Islet precursor cell (in vitro differentiated cells): ENCODE measurements at regions not wholly inside any gene's neighbourhood (a gene's known extent, or its start where the extent isn't known, plus 50 kb on each side); places are given as distances from the start of the nearest gene placed in this dataset.
"Not testable (repeated sequence)": the region's sequence is repeated elsewhere in the genome, so short reads cannot be mapped to it uniquely, and the experiment has no call there.

ENCODE experiments used
- DNase-seq: peaks from one replicate; pipeline ENCODE4 v3.0.0-alpha.2; 2018

DNA sequence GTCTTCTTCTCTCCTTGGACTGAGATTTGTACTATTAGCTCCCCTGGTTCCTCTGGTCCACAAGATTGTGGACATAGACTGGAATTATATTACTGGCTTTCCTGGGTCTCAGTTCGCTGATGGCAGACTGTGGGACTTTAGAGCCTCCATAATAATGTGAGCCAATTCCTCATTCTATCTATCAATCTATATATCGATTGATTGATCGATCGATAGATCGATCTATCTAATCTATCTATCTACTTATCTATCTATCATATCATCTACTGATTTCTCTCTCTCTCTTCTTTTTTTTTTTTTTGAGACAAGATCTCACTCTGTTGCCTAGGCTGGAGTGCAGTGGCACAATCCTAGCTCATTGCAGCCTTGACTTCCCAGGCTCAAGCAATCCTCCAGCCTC, 51.5 kb upstream of the DDR1 start:
- DNase-seq: no peak

GRCh38 chr6:30830438-30830837, 53.9 kb upstream of the DDR1 start:
- DNase-seq: no peak

DNA sequence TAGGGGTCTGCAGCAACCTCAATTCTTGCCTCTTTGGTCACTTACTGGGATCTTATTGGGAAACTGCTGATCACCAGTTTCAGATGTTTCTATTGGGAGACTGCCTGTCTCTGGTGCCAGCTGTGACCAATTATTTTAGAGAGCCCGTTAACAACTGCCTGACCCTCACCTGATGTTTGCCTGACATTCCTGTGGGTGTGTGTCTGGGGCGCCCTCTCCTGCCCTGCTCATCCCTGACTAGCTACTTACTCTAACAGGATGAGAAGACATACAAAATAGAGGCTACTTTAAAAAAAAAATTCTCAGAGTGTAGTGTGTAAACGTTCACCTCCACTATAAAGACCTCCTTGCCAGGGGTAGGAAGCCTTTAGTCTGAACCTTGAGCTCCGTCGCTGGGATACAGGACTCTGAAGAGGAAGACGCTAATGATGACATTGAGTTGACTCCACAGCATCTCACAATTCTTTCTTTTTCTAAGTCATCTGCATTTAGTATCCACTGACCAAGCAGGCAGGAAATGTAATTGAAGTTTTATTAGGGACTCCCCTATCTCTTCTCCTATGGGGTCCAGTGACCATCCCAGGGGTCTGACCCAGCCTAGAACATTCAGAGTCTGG, 54.6 kb upstream of the DDR1 start:
- peak; percentile 72 for DNase-seq

GRCh38 chr6:30829033-30829432, 55.3 kb upstream of the DDR1 start:
- DNase-seq: no peak

- peak; percentile 88 for DNase-seq
Observed at GRCh38 chr6:30828027-30828962, 56.0 kb upstream of the DDR1 start.

DNA sequence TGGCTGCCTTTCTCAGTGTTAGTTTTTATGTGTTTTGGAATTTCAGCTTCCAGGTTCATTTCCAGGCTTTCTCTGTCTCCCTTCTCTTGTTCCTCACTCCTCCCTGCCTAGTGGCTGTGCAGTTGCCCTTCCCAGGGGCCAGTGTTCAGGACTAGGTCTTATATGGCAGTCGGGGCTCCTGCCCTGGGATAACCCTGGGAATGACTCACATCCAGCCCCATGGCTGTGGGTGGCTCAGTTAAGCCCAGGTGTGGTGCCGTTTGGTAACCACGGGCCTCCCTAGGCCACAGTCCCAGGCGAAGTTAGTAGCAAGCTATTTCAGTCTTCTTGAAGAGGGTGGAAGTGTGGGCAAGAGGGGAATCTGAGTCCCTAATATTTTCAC, 57.4 kb upstream of the DDR1 start:
- DNase-seq: peak; percentile 82

GRCh38 chr6:30824698-30825097, 59.6 kb upstream of the DDR1 start:
- no peak for DNase-seq

GRCh38 chr6:30823534-30823865, 60.8 kb upstream of the DDR1 start:
- DNase-seq: no peak

DNA sequence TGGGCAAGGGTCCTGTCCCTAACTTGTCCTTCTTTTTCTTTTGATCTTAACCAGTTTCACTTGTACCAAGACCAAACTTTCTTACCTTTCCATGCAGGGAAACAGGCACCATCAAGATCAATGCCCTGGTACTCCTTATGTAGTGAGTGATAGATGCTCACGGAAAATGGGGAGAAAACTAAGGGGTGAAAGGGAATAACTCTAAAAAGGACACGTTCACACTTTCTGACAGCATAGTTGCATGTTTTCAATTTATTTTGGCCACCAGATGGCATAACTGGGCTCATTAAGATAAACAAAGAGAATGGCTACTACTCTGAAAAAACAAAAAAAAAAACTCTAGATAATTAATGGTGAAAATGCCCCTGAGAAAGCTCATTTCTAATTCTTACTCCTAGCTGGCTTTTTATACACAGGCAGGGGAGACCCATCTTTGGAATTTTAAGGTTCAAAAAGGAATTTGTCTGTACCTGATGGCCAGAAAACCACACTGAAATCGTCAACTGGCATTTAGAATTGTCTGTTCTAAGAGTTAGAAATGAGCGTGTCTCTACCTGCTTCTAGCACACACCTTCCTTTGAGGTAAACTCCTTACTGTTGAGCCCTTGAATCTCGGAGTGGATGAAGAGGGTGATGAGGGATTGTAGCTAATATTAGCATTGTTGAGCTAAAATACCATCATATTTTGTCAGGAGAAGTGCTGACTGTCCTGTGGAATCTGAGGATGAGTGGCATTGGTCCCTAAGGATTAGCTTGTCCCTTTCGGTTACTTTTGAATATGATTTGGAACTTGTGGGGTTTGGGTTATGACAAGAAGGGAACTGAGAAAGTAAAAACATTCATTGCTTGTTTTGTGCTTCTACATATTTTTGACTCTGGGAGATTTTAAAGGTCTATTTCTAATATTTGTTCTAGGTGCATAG, 62.2 kb upstream of the DDR1 start:
- no peak for DNase-seq

- peak; percentile 83 for DNase-seq
Observed at GRCh38 chr6:30820193-30820592, 64.1 kb upstream of the DDR1 start.

GRCh38 chr6:30819297-30819917, 64.9 kb upstream of the DDR1 start:
- DNase-seq: no peak

DNA sequence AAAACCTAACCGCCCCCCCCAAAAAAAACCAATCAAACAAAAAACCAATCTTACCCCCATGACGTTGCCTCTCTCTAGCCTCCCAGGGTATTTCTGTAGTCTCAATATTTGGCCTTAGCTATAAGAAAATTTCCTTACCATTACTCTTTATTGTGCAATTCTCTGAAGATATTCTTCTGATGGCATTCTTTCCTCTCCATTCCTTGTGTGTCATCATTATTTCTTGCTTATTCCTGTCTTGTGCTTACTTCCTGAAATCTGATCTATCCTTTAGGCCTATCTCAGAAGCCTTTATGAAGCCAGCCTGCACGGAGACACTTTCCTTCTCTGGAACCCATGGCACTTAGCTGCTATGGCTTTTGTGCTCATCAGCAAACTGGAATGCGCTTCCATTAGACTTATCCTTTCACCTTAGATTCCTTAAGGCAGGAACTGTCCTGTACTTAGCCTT, 65.9 kb upstream of the DDR1 start:
- peak; percentile 81 for DNase-seq

DNA sequence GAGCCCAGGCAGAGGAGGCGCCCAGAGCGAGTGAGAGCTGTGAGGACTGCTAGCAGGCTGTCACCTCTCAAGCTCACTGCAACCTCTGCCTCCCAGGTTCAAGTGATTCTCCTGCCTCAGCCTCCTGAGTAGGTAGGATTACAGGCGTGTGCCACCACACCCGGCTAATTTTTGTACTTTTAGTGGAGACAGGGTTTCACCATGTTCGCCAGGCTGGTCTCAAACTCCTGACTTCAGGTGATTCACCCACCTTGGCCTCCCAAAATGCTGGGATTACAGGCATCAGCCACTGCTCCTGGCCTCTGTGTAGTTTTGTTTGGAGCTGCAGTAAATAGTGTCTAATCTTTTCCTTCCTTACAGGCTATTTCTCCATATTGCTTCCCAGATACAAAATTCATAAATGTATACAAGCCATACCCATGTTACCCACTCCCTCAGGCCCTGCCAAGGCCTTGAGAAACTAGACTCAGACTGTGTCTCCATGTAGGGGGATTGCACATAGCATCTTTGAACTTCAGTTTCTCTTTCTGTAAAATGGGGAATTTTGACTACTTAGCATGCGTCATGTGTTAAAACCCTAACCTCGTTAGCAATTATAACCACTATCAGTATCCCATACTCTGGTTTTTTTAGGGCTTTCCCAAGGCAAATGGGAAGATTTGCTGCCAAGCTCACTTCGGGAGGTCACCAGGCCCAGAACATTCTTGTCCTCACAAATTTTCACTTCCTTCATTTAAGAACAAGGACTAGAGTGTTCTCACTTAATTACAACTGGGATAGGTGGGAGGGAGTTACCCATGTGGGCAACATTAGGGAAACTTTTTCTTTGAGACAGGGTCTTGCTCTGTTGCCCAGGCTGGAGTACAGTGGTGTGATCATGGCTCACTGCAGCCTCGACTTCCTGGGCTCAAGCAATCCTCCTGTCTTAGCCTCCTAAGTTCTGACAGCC, 67.3 kb upstream of the DDR1 start:
- no peak for DNase-seq

DNA sequence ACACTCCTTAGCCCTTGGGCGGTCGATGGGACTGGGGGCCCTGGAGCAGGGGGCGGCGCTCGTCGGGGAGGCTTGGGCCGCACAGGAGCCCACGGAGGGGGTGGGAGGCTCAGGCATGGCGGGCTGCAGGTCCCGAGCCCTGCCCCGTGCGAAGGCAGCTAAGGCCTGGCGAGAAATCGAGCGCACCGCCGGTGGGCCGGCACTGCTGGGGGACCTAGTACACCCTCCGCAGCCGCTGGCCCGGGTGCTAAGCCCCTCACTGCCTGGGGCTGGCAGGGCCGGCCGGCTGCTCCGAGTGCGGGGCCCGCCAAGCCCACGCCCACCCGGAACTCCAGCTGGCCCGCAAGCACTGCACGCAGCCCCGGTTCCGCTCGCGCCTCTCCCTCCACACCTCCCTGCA, 68.0 kb upstream of the DDR1 start:
- not testable (repeated sequence) for DNase-seq

GRCh38 chr6:30815041-30815742, 69.1 kb upstream of the DDR1 start:
- not testable (repeated sequence) for DNase-seq

DNA sequence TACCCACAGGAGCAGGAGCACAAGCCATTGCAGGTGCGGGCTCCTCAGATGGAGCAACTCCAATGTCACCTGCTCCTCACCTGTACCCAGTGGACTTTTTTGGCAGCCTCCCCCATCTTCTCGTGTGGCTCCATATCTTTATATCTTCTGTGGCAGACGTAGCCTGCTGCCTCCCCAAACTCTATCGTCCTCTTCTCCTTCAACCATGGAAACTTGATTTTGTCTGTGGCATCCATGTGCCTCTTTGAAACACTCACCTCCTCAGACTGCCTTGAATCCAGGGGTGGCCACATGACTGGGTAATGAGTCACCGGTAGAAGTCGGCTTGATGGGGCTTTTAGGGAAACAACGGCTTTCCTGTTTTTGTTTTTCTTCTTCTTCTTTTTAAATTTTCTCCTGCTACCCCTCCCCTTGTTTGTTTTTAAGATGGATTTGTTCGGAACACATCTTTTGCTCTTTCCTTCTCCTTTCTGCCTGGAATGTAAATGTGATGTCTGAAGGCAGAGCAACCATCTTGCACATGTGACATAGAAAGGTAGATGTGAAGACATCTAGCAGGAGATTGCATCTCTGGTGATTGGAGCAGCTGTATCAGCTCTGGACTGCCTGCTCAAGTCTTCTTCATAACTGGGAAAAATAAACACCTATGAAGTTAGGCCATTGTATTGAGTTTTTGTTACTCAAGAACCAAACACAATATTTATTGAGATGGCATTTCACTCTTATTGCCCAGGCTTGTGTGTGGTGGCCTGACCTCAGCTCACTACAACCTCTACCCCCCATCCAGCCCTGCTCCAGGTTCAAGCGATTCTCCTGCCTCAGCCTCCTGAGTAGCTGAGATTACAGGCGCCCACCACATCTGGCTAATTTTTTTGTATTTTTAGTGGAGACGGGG, 69.9 kb upstream of the DDR1 start:
- DNase-seq: peak; percentile 84

DNA sequence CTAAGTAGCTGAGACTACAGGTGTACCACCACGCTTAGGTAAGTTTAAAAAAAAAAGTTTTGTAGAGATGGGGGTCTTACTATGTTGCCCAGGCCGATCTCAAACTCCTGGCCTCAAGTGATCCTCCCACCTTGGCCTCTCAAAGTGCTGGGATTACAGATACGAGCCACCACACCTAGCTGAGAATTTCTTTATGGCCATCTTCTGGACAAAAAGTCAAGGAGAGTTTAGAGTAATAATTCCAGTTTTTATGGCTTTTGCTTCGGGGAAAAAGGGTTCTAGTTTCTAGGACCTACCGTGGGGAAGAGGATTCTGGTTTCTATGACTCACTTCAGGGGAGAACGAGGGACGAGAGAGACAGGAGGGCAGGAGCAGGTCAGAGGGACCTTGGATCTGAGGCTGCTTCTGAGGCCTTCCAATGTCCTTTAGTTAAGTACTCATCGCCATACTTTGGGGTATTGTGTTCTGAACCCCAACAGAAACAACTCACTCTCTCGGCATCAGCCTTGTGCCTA, 69.3 kb upstream of the IER3 start:
- no peak for DNase-seq

DNA sequence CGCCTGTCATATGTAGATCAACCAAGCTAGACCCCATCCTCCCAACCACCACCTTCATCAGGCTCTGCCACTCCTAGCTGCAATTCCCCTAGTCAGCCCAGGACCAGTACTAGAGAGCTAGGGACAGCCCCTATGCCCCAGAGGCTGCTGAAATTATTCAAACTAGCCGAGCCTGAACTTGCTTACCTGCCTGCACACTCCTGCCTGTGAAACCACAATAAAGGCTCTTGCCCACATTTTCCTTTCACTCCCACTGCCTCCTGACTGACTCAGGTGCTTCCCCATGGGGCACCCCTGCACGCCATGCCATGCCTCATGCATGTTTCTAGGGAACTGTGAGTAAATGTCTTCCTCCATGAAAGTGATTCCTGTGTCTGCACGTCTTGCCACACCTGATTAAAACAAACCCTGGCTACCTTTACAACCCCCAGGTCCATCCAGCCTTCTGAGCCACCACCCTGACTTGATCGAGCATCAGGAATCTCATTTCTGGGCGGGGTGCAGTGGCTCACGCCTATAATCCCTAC, 66.5 kb upstream of the IER3 start:
- peak; percentile 79 for DNase-seq

GRCh38 chr6:30807566-30807965, 63.2 kb upstream of the IER3 start:
- DNase-seq: not testable (repeated sequence)
